ENCODE measurements at regions not wholly inside any gene's neighbourhood (a gene's known extent, or its start where the extent isn't known, plus 50 kb on each side); places are given as distances from the start of the nearest gene placed in this dataset.

- no peaks in the 10 kb centered on the region for H3K27me3 ChIP-seq (ENCODE audit: control insufficient read depth, low read length)
- no peak overlapping the region for H3K4me2 ChIP-seq (ENCODE audit: low read length)
- H3K79me2 ChIP-seq (ENCODE audit: control insufficient read depth, low read length) = no peaks in the 10 kb centered on the region
- no peaks in the 10 kb centered on the region for H3K4me1 ChIP-seq (ENCODE audit: control insufficient read depth, low read length)
- no peaks in the 10 kb centered on the region for H4K20me1 ChIP-seq (ENCODE audit: control insufficient read depth, insufficient read depth, low read depth, low read length)
- no peak for TF ChIP-seq CTCF (IDR thresholded peaks at IDR 0.05; ENCODE audit: low read depth, low read length, poor library complexity, severe bottlenecking)
- no peak for TF ChIP-seq EZH2phosphoT487 (IDR thresholded peaks at IDR 0.05; ENCODE audit: borderline replicate concordance, low read length)
- H3K4me3 ChIP-seq (ENCODE audit: low read length) = no peak overlapping the region
- H3K9me2 ChIP-seq (replicated peaks; ENCODE audit: control insufficient read depth, low read length) = no peaks in the 10 kb centered on the region
- H3K36me3 ChIP-seq (ENCODE audit: control insufficient read depth, low read length) = no peaks in the 10 kb centered on the region
- H3K9me3 ChIP-seq (ENCODE audit: control insufficient read depth, insufficient read depth, low read length) = no peaks in the 10 kb centered on the region
- H3F3A ChIP-seq (ENCODE audit: control insufficient read depth, insufficient read depth) = no peaks in the 10 kb centered on the region
- H3K27ac ChIP-seq (ENCODE audit: low read depth, low read length) = no peak overlapping the region
Measured at GRCh38 chr9:96086936-96087571, 211.6 kb downstream of the ERCC6L2 start.

DNA sequence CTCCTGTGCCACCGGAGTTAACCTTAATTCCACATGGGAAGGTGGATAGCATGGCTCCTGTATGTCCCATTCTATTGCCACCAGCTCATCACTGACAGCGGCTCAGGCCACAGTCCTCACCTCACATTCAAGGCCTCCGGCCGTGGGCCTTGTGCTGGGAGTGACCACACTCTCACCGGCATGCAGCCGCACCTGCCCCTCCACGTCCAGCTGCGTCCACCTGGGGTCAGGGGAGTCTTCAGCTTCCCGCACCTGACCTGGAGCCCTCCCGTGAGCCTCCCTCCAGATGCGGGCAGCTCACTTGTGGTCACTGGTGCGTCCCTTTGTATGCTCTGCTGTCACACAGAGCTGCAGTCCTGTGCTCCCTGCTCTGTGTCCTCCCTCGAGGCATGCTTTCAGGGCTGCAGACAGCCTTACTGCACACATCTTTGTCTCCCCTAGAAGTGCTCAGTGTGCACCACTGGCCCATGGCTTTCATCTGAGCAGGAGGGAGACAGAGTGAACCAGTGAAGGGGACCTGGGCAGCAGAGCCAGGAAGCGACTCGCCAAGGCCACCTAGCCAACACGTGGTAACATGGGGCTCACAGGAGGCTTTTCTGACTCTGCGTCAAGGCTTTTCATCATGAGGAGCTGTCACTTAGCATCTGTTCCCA, 210.1 kb downstream of the ERCC6L2 start:
- Histone ChIP-seq H3K27ac (ENCODE audit: low read depth, low read length) (no peak overlapping the region), H3K4me2 (ENCODE audit: low read length) (no peak overlapping the region), H4K20me1 (ENCODE audit: control insufficient read depth, insufficient read depth, low read depth, low read length) (no peaks in the 10 kb centered on the region), H3K4me3 (ENCODE audit: low read length) (no peak overlapping the region), H3K36me3 (ENCODE audit: control insufficient read depth, low read length) (no peaks in the 10 kb centered on the region), H3K4me1 (ENCODE audit: control insufficient read depth, low read length) (no peaks in the 10 kb centered on the region), H3K27me3 (ENCODE audit: control insufficient read depth, low read length) (no peaks in the 10 kb centered on the region), H3K9me3 (ENCODE audit: control insufficient read depth, insufficient read depth, low read length) (no peaks in the 10 kb centered on the region), H3K79me2 (ENCODE audit: control insufficient read depth, low read length) (no peaks in the 10 kb centered on the region), H3K9me2 (replicated peaks; ENCODE audit: control insufficient read depth, low read length) (no peaks in the 10 kb centered on the region), H3F3A (ENCODE audit: control insufficient read depth, insufficient read depth) (no peaks in the 10 kb centered on the region)
- TF ChIP-seq EZH2phosphoT487 (IDR thresholded peaks at IDR 0.05; ENCODE audit: borderline replicate concordance, low read length) (no peak), CTCF (IDR thresholded peaks at IDR 0.05; ENCODE audit: low read depth, low read length, poor library complexity, severe bottlenecking) (no peak)

DNA sequence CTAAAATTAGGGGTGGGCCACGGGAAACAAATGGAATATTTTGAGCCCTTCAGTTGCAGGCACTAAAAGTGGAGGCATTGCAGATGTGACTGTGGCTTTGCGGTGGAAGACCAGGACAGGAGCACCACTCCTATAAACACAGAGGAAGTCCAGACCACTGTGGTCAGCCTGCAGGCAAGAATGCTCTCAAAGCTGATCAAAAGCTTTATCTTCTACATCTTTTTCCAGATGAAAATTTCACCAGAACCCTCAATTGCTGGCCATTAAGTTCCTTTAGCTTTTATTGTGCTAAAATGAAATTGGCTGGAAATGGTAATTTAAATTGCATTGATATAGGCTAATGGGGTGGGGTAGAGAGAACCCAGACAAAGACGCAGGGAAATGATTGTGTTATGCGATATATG, 208.8 kb downstream of the ERCC6L2 start:
- H3K27me3 ChIP-seq (ENCODE audit: control insufficient read depth, low read length) = no peaks in the 10 kb centered on the region
- H3K4me1 ChIP-seq (ENCODE audit: control insufficient read depth, low read length) = no peaks in the 10 kb centered on the region
- H3K9me2 ChIP-seq (replicated peaks; ENCODE audit: control insufficient read depth, low read length) = no peaks in the 10 kb centered on the region
- H3K4me2 ChIP-seq (ENCODE audit: low read length) = no peak overlapping the region
- no peak for TF ChIP-seq EZH2phosphoT487 (IDR thresholded peaks at IDR 0.05; ENCODE audit: borderline replicate concordance, low read length)
- TF ChIP-seq CTCF (IDR thresholded peaks at IDR 0.05; ENCODE audit: low read depth, low read length, poor library complexity, severe bottlenecking) = no peak
- H3K79me2 ChIP-seq (ENCODE audit: control insufficient read depth, low read length) = no peaks in the 10 kb centered on the region
- no peaks in the 10 kb centered on the region for H3K36me3 ChIP-seq (ENCODE audit: control insufficient read depth, low read length)
- H3K4me3 ChIP-seq (ENCODE audit: low read length) = no peak overlapping the region
- H3F3A ChIP-seq (ENCODE audit: control insufficient read depth, insufficient read depth) = no peaks in the 10 kb centered on the region
- H3K27ac ChIP-seq (ENCODE audit: low read depth, low read length) = no peak overlapping the region
- no peaks in the 10 kb centered on the region for H3K9me3 ChIP-seq (ENCODE audit: control insufficient read depth, insufficient read depth, low read length)
- no peaks in the 10 kb centered on the region for H4K20me1 ChIP-seq (ENCODE audit: control insufficient read depth, insufficient read depth, low read depth, low read length)

All from DOHH2 (cell line).